ENCODE measurements at regions not wholly inside any gene's neighbourhood (a gene's known extent, or its start where the extent isn't known, plus 50 kb on each side); places are given as distances from the start of the nearest gene placed in this dataset.

- Histone ChIP-seq H4K20me1 (0 out of 2 replicates have a peak, but pooled peaks cover 4% of the 10 kb centered on the region), H3K9me3 (peaks cover 5% of the 10 kb centered on the region; the same call in 1 of the 2 replicates), H3K4me3 (no peak overlapping the region), H3K27me3 (peaks cover 56% of the 10 kb centered on the region), H3K4me1 (no peaks in the 10 kb centered on the region), H3K27ac (no peak overlapping the region), H3K9ac (no peak overlapping the region), H3K4me2 (no peak overlapping the region), H3K36me3 (no peaks in the 10 kb centered on the region)
- no peak for TF ChIP-seq Cebpa-rat (IDR thresholded peaks at IDR 0.05)
Observed at GRCh38 chr15:88707771-88708654, 69.2 kb downstream of the ISG20 start.

GRCh38 chr15:88708655-88709054 lies 69.8 kb downstream of the ISG20 start:
- no peaks in the 10 kb centered on the region for H3K36me3 ChIP-seq
- peaks cover 49% of the 10 kb centered on the region for H3K27me3 ChIP-seq
- peaks cover 5% of the 10 kb centered on the region; the same call in 1 of the 2 replicates for H3K9me3 ChIP-seq
- no peak overlapping the region for H3K4me2 ChIP-seq
- H4K20me1 ChIP-seq = 0 out of 2 replicates have a peak, but pooled peaks cover 4% of the 10 kb centered on the region
- no peak overlapping the region for H3K4me3 ChIP-seq
- no peak overlapping the region for H3K9ac ChIP-seq
- no peaks in the 10 kb centered on the region for H3K4me1 ChIP-seq
- no peak overlapping the region for H3K27ac ChIP-seq
- no peak for TF ChIP-seq Cebpa-rat (IDR thresholded peaks at IDR 0.05)

GRCh38 chr15:88710027-88710715 lies 71.4 kb downstream of the ISG20 start:
- peaks cover 34% of the 10 kb centered on the region for H3K27me3 ChIP-seq

GRCh38 chr15:88711806-88712205 lies 73.0 kb downstream of the ISG20 start:
- Histone ChIP-seq H3K4me2 (no peak overlapping the region), H3K27me3 (peaks cover 18% of the 10 kb centered on the region), H3K36me3 (no peaks in the 10 kb centered on the region), H3K9me3 (no peaks in the 10 kb centered on the region), H3K9ac (no peak overlapping the region), H3K4me1 (no peaks in the 10 kb centered on the region), H4K20me1 (no peaks in the 10 kb centered on the region), H3K4me3 (no peak overlapping the region), H3K27ac (no peak overlapping the region)
- TF ChIP-seq Cebpa-rat (IDR thresholded peaks at IDR 0.05) = no peak

More at GRCh38 chr15:88710027-88710715, 71.4 kb downstream of the ISG20 start:
- Histone ChIP-seq H4K20me1 (0 out of 2 replicates have a peak, but pooled peaks cover 4% of the 10 kb centered on the region), H3K4me3 (no peak overlapping the region), H3K27ac (no peak overlapping the region), H3K36me3 (no peaks in the 10 kb centered on the region), H3K9me3 (no peaks in the 10 kb centered on the region), H3K9ac (no peak overlapping the region), H3K4me1 (no peaks in the 10 kb centered on the region), H3K4me2 (no peak overlapping the region)
- TF ChIP-seq Cebpa-rat (IDR thresholded peaks at IDR 0.05) = no peak

GRCh38 chr15:88714782-88715372 lies 76.1 kb downstream of the ISG20 start:
- no peak overlapping the region for H3K4me2 ChIP-seq
- H3K4me3 ChIP-seq = no peak overlapping the region
- no peaks in the 10 kb centered on the region for H3K9me3 ChIP-seq
- H3K9ac ChIP-seq = no peak overlapping the region
- no peaks in the 10 kb centered on the region for H3K27me3 ChIP-seq
- no peak for TF ChIP-seq Cebpa-rat (IDR thresholded peaks at IDR 0.05)
- H4K20me1 ChIP-seq = no peaks in the 10 kb centered on the region
- H3K27ac ChIP-seq = no peak overlapping the region
- no peaks in the 10 kb centered on the region for H3K36me3 ChIP-seq
- no peaks in the 10 kb centered on the region for H3K4me1 ChIP-seq

- Histone ChIP-seq H3K27me3 (no peaks in the 10 kb centered on the region), H3K4me2 (no peak overlapping the region)
Observed at GRCh38 chr15:88716543-88717381, 77.9 kb downstream of the ISG20 start.

GRCh38 chr15:88717382-88718031 lies 78.7 kb downstream of the ISG20 start:
- H3K27me3 ChIP-seq = no peaks in the 10 kb centered on the region
- H3K9me3 ChIP-seq = no peaks in the 10 kb centered on the region
- no peaks in the 10 kb centered on the region for H3K4me1 ChIP-seq
- TF ChIP-seq Cebpa-rat (IDR thresholded peaks at IDR 0.05) = no peak
- H3K9ac ChIP-seq = no peak overlapping the region
- no peak overlapping the region for H3K4me2 ChIP-seq
- H3K4me3 ChIP-seq = no peak overlapping the region
- no peaks in the 10 kb centered on the region for H3K36me3 ChIP-seq
- no peaks in the 10 kb centered on the region for H4K20me1 ChIP-seq
- H3K27ac ChIP-seq = no peak overlapping the region

More at GRCh38 chr15:88716543-88717381, 77.9 kb downstream of the ISG20 start:
- no peaks in the 10 kb centered on the region for H3K36me3 ChIP-seq
- H3K27ac ChIP-seq = no peak overlapping the region
- no peak for TF ChIP-seq Cebpa-rat (IDR thresholded peaks at IDR 0.05)
- no peaks in the 10 kb centered on the region for H4K20me1 ChIP-seq
- no peaks in the 10 kb centered on the region for H3K9me3 ChIP-seq
- H3K4me1 ChIP-seq = no peaks in the 10 kb centered on the region
- no peak overlapping the region for H3K4me3 ChIP-seq
- no peak overlapping the region for H3K9ac ChIP-seq

GRCh38 chr15:88718731-88719130 lies 79.9 kb downstream of the ISG20 start:
- no peaks in the 10 kb centered on the region for H3K27me3 ChIP-seq
- no peaks in the 10 kb centered on the region for H3K36me3 ChIP-seq

More at GRCh38 chr15:88718731-88719130, 79.9 kb downstream of the ISG20 start:
- Histone ChIP-seq H3K4me1 (no peaks in the 10 kb centered on the region), H4K20me1 (no peaks in the 10 kb centered on the region), H3K4me3 (no peak overlapping the region), H3K9ac (no peak overlapping the region), H3K27ac (no peak overlapping the region), H3K9me3 (no peaks in the 10 kb centered on the region), H3K4me2 (no peak overlapping the region)
- no peak for TF ChIP-seq Cebpa-rat (IDR thresholded peaks at IDR 0.05)
